ENCODE measurements at regions not wholly inside any gene's neighbourhood (a gene's known extent, or its start where the extent isn't known, plus 50 kb on each side); places are given as distances from the start of the nearest gene placed in this dataset.

DNA sequence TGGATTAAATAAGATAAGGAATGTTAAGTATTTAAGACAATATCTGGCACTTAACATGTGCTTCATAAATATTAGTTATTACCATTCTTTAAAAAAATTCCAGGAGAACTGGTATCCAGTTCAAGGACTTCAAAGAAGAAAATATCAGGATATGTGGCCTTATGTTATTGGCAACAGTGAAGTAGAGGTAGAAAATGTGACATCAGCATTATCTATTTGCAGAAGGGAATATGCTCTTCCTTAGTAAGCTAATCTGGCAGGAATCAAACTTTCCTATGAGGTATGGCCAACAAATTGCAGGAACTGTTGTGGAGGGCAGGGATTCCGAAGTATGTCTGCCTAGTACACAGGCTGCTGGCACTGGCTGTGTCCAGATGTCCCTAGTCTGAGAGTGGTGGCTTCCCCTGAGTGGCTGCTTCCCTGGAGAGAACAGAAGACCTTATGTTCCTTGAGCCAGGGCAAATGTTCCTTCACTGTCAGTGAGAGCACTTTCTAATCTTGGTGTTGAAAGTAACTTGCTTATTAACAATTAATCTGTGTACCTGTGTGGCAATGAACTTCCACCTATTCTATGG, 351.7 kb upstream of the THRB start:
- no peak for ATAC-seq
- H3K36me3 ChIP-seq (ENCODE audit: control insufficient read depth, insufficient read depth, low read length) = no peaks in the 10 kb centered on the region
- BruUV-seq (replicated peaks) = no TSS peak
- no peak overlapping the region for H3K27ac ChIP-seq (ENCODE audit: low read length)
- ChIA-PET CTCF (no interaction called here), POLR2A (no interaction called here)
- H3K9me3 ChIP-seq (ENCODE audit: control insufficient read depth, insufficient read depth, low read depth, low read length) = no peaks in the 10 kb centered on the region
- H3K4me1 ChIP-seq (ENCODE audit: control insufficient read depth, insufficient read depth, low read length) = no peaks in the 10 kb centered on the region
- in situ Hi-C loops (cut with HindIII; ENCODE audit: low pct_unique_long_range_greater_than_20kb, low sequenced_read_pairs) = no loop called here
- intact Hi-C loops (cut with micrococcal nuclease; ENCODE audit: unreplicated experiment) = no loop called here
- no peak for TF ChIP-seq REST (IDR thresholded peaks at IDR 0.05; ENCODE audit: insufficient read depth in 1 of 2, low read depth in 2 of 2, low read length in 1 of 2)
- TF ChIP-seq CTCF (IDR thresholded peaks at IDR 0.05) = no peak
- no peak for TF ChIP-seq POLR2AphosphoS5 (IDR thresholded peaks at IDR 0.05; ENCODE audit: low read depth, low read length)
- TF ChIP-seq TCF7L2 (IDR thresholded peaks at IDR 0.05; ENCODE audit: low read depth, low read length) = no peak
- TF ChIP-seq SIN3A (IDR thresholded peaks at IDR 0.05; ENCODE audit: borderline replicate concordance, insufficient read depth, low read depth, low read length) = no peak
- no peak overlapping the region for H3K4me3 ChIP-seq (ENCODE audit: low read depth in 2 of 2, low read length in 2 of 2)
- DNase-seq (ENCODE audit: low read depth, low spot score) = no peak
- no peaks in the 10 kb centered on the region for H3K27me3 ChIP-seq (ENCODE audit: control insufficient read depth, insufficient read depth, low read length)

GRCh38 chr3:24850245-24850644, 355.6 kb upstream of the THRB start:
- Histone ChIP-seq H3K4me1 (ENCODE audit: control insufficient read depth, insufficient read depth, low read length) (no peaks in the 10 kb centered on the region), H3K36me3 (ENCODE audit: control insufficient read depth, insufficient read depth, low read length) (no peaks in the 10 kb centered on the region), H3K4me3 (ENCODE audit: low read depth in 2 of 2, low read length in 2 of 2) (no peak overlapping the region), H3K27ac (ENCODE audit: low read length) (no peak overlapping the region), H3K27me3 (ENCODE audit: control insufficient read depth, insufficient read depth, low read length) (no peaks in the 10 kb centered on the region), H3K9me3 (ENCODE audit: control insufficient read depth, insufficient read depth, low read depth, low read length) (no peaks in the 10 kb centered on the region)
- DNase-seq (ENCODE audit: low read depth, low spot score) (no peak), ATAC-seq (no peak)
- in situ Hi-C loops (cut with HindIII; ENCODE audit: low pct_unique_long_range_greater_than_20kb, low sequenced_read_pairs) = no loop called here
- intact Hi-C loops (cut with micrococcal nuclease; ENCODE audit: unreplicated experiment) = no loop called here
- BruUV-seq (replicated peaks) = no TSS peak
- CTCF ChIA-PET = no interaction called here
- TF ChIP-seq TCF7L2 (IDR thresholded peaks at IDR 0.05; ENCODE audit: low read depth, low read length) = no peak
- POLR2A ChIA-PET = no interaction called here

DNA sequence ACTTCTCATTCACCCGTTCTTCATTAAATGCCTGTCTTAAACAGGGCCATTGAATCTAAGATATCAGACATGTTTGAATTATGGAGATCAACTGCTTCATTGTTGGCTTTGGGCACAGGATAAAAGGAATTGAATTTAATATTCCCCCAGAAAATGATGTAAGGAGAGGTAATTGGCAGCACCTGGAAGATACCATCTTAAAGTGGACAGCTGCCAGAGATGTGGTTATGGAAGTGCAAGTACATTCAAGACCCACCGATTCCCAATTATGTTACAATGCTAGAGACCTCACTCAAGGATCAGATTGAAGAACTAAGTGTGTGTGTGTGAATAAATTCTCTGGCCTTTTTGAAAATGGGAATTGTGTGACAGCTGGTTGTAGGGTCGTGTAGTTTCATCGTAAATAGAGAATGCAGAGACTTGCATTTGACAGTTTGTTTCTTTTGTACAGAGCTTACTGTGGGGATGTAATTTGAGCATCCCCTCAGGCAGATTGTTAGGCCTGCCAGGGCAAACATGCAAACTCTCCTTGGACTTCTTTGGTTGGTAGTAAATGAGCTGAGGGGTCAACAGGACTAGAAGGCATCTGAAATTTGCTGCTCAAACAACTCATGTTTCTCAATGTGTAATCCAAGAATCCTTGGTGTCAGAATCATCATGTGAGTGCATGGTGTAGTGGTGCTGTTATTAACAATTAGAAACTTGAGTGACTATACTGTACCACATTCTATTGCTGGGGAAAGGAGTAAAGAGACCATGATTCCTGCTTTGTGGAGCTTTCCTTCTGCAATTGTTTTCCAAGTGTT, 359.2 kb upstream of the THRB start:
- Histone ChIP-seq H3K36me3 (ENCODE audit: control insufficient read depth, insufficient read depth, low read length) (no peaks in the 10 kb centered on the region), H3K4me1 (ENCODE audit: control insufficient read depth, insufficient read depth, low read length) (no peaks in the 10 kb centered on the region), H3K27ac (ENCODE audit: low read length) (no peak overlapping the region), H3K9me3 (ENCODE audit: control insufficient read depth, insufficient read depth, low read depth, low read length) (no peaks in the 10 kb centered on the region), H3K27me3 (ENCODE audit: control insufficient read depth, insufficient read depth, low read length) (no peaks in the 10 kb centered on the region), H3K4me3 (ENCODE audit: low read depth in 2 of 2, low read length in 2 of 2) (no peak overlapping the region)
- intact Hi-C loops (cut with micrococcal nuclease; ENCODE audit: unreplicated experiment) = no loop called here
- BruUV-seq (replicated peaks) = no TSS peak
- ATAC-seq (no peak), DNase-seq (ENCODE audit: low read depth, low spot score) (no peak)
- TF ChIP-seq SIN3A (IDR thresholded peaks at IDR 0.05; ENCODE audit: borderline replicate concordance, insufficient read depth, low read depth, low read length) = no peak
- no peak for TF ChIP-seq POLR2AphosphoS5 (IDR thresholded peaks at IDR 0.05; ENCODE audit: low read depth, low read length)
- TF ChIP-seq CTCF (IDR thresholded peaks at IDR 0.05) = no peak
- TF ChIP-seq REST (IDR thresholded peaks at IDR 0.05; ENCODE audit: insufficient read depth in 1 of 2, low read depth in 2 of 2, low read length in 1 of 2) = no peak
- no peak for TF ChIP-seq TCF7L2 (IDR thresholded peaks at IDR 0.05; ENCODE audit: low read depth, low read length)
- ChIA-PET CTCF (interaction anchor here (0.6 to 0.7 kb wide), 2 partner anchors 608 to 740 kb away, joined by 3 to 4 read pairs; no protein-coding TSS in a partner anchor), POLR2A (no interaction called here)
- in situ Hi-C loops (cut with HindIII; ENCODE audit: low pct_unique_long_range_greater_than_20kb, low sequenced_read_pairs) = no loop called here
